OCI-LY7 (cell line): ENCODE measurements at regions not wholly inside any gene's neighbourhood (a gene's known extent, or its start where the extent isn't known, plus 50 kb on each side); places are given as distances from the start of the nearest gene placed in this dataset.

Source experiments
- EZH2phosphoT487 ChIP-seq: fragments of 200-600 bp; sonication (generic); IDR thresholded peaks from 2 replicates; pipeline ENCODE4 v1.6.1; 2018; ENCODE audit warnings: low read depth, borderline replicate concordance, mild to moderate bottlenecking, mixed run types, antibody characterized with exemption, low read length, moderate library complexity, mixed read lengths
- TF ChIP-seq, protein P1 (sequence below): fragments of 200-600 bp; sonication (generic); conservative IDR thresholded peaks from 2 replicates; pipeline ENCODE4 v1.5.1; 2014; ENCODE audit warnings: mild to moderate bottlenecking, antibody characterized with exemption, low read length, moderate library complexity, mixed read lengths

DNA sequence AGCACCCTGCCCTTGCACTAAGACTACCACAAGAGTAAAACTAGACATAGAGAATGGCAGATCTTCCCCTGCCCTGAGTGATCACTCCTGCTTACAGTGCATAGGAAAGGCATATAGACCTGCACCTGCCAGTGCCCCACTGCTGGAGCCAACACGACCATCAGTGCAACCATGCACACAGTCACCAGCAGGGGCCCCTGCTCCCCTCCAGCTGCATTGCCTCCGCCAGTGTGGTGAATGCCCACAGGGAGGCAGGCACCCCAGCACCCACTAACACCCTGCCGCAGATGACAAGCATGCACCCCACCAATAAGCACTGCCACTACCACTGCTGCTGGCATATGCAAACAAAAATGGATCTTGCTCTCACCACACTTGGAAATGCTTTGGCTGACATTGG lies 478.8 kb downstream of the ADCYAP1 start:
- TF ChIP-seq, protein P1, sequence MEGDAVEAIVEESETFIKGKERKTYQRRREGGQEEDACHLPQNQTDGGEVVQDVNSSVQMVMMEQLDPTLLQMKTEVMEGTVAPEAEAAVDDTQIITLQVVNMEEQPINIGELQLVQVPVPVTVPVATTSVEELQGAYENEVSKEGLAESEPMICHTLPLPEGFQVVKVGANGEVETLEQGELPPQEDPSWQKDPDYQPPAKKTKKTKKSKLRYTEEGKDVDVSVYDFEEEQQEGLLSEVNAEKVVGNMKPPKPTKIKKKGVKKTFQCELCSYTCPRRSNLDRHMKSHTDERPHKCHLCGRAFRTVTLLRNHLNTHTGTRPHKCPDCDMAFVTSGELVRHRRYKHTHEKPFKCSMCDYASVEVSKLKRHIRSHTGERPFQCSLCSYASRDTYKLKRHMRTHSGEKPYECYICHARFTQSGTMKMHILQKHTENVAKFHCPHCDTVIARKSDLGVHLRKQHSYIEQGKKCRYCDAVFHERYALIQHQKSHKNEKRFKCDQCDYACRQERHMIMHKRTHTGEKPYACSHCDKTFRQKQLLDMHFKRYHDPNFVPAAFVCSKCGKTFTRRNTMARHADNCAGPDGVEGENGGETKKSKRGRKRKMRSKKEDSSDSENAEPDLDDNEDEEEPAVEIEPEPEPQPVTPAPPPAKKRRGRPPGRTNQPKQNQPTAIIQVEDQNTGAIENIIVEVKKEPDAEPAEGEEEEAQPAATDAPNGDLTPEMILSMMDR = no peak
- TF ChIP-seq EZH2phosphoT487 = no peak
